ENCODE measurements at regions not wholly inside any gene's neighbourhood (a gene's known extent, or its start where the extent isn't known, plus 50 kb on each side); places are given as distances from the start of the nearest gene placed in this dataset.
"Not testable (repeated sequence)": the region's sequence is repeated elsewhere in the genome, so short reads cannot be mapped to it uniquely, and the experiment has no call there.

DNA sequence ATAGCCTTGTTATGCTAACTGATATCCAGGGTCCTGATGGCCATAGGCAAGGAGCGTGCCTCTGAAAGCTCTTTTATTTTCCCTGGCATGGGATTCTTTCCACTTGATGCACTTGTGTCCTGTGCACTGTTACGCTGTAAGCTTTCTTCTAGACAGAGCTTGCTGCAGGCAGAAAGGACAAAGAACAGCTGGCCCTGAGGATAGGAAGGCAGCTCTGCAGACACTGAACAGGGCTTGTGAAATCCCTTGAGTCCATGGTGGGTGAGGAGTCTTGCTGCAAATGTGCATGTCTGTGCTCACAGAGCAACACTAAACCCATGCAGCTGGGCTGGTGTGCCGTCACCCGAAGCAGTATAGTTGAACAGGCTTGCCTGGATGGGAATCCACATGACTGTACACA, 126.6 kb downstream of the AKAP11 start:
- DNase-seq = no peak

DNA sequence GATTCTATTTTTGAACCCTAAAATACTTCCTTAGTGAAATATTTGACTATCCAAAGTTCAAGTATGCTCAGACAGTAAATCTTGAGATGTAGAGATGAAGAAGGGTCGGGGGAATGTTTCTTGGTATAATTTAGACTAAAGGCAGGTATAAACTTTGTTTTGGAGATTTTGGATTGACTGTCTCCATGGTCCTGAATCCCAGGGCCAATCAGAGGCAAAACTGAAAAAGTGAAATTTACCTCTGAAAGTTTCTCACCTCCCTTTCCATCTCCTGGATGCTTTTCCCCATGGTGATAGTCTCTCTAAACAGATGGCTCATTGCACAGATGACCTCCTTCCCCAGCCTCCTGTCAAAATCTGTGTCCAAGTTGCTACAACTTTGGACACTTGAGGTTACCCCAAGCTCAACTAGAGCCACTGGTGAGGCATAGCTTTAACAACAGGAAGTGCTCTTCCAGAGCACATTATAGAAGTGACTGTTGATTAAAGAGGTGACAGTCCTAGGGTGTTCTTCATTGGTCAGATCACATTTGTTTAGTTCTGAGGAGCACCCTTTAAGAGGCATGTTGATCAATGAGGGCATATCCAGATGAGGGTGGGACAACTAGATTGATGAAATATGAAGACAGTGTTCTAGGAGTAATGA, 128.4 kb downstream of the AKAP11 start:
- DNase-seq = no peak

DNA sequence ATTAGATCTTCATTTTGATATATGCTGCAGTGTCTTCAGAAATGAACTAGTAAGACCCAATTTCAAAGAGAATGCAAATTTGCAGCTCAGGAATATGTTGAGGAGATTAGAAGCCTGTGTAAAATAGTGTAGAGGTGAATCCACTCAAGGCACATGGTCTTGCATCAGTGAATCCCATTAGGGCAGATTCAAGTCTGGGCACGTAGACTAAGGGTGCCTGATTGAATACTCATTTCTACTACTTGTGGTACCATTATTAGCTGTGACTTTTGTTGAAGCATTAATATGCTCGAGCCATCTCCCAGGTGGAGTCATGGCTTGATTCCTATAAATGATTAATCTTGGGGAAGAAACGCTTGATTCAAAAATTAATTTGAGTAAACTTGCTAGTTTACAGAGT, 129.4 kb downstream of the AKAP11 start:
- no peak for DNase-seq

DNA sequence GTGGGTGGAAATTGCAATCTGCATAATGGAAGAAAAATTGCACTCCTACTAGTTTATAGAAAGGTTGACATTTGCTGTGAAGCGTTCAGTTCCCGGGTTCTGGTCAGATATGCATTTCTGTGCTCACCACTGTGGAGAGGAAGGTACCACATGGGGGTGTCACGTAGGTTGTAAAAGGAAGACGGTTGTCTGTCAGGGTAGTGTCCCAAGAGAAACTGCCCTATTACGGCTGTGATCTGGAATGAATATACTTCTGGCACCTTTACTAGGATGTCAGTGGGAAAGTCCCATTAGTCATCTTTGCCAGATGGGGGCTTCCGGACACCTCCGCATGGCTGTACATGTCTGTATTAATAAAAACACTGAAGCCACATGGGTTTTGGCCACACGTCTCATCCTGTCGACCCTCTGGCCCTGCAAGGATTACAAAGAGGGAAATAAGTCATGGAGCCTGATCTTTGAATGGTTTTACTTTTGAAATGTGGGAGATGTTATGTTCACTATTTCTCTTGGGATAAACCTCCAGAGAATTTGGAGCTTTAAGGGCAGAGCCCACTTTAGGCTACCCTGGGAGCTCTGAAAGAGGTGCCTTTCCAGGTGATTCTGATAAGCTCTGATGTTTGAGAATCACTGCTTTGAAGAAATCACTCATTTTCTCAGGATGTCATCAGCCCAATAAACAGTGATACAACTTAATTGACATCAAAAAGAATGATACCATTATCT, 133.9 kb downstream of the AKAP11 start:
- no peak for DNase-seq

DNA sequence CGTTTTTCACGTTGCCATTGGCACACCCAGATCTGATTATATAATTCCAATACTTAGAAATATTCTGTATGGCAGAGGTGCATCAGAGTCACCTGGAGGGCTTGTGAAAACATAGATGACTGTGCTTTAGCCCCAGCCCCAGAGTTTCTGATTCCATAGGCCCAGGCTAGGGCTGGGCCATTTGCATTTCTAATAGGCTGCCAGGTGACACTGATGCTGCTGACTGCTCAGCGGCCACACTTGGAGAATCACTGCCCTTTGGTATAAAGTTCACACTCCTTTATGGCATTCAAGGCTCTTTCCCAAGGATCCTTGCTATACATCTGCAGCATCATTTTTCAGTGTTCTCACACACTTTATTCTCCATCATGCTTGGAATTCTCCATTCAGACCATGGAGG, 137.1 kb downstream of the AKAP11 start:
- no peak for DNase-seq

DNA sequence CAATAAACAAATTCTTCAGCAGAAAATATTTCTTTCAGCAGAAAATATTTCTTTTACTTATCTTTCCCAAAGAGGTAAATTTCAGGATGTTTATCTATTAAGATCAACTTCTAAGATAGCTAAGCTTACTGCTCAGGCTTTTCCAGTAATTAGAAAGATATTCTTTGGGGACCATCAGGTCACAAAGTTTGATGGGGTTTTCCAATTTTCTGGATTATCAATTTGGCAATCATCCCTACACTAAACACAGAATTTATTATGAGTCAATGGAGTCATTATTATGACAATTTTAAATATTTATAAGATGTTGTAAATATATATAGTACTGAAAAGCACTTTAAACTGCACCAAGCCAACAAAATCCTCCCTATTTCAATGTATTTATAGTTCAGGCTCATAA, 137.6 kb downstream of the AKAP11 start:
- DNase-seq = peak in 1 of 2 donors; percentile 39

DNA sequence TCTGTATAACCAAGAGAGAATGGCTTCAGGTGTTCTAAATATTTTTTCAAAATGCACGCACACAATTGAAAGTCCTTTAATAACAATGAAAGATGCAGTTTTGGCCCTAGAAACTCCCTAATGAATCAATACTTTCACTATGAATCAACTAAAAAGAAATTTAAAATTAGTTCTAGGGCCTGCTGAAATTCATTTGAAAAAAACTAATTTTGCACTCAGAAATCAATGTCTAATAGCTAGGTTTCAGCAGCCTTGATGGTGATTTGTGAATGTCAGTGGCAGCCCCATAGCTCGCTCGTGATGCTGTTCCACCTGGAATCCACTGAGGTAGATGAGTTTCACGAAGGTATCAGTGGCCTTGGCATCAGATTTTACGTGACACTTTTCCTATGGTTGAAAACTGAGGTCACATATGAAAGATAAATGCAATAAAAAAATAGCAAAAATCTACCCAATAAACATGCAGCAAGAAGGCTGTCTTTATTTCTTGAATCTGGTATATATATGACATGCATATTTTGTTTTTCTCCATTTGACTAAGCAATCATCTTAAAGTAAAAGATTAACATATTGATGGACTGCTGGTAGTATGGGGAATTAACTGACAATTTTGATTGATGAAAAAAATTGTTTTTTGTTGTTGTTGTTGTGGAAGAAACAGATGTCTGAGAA, 141.0 kb downstream of the AKAP11 start:
- no peak for DNase-seq

DNA sequence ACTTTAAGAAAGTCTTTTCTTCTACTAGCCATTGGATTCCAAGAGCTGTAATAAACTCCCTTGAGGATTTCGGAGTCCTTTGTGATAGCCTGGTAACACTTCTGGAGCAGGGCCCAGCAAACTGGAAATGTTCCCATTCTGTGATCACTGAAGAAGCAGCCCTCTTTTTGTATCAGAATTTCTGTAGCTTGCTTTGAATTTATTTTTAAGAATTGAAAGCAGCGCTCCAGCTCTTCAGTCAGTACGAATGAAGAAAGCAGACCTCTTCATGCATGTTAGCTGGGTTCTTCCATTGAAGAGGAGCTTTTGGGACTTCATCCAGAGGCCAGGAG, 141.5 kb downstream of the AKAP11 start:
- no peak for DNase-seq

DNA sequence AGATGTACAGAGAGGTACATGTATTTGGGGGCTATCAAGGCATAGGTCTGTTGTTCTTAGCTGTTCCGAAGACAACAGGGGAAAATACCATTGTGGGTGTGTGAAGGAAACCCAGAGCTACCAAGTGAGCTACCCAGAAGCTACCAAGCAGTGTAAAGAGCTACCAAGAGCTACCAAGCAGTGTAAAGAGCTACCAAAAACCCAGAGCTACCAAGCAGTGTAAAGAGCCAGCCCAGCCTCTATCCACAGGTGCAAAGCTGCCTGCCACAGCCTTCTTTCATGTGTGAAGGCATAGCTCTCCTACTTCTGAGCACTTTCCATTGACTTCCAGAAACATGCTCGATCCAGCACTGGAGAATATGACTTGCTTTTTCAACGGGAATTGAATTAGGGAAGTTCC, 145.7 kb downstream of the AKAP11 start:
- no peak for DNase-seq

DNA sequence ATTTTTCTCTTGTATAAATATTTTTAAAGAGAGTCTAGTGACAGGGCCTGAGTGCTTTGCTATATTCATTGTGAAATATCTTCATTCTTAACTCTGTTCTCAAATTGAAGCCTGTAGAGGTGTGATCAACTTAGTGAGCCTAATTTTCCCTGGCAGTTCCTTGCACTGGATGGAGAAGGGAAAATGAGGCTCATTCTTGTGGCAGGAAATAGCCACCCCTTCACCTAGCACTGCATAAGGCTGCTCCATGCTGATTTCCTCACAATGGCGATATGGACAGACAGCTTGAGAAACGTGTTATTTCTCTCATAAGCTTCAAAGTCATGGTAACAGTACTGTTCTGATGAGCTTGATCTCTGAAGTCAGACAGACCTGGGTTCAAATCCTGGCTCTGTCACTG, 146.2 kb downstream of the AKAP11 start:
- no peak for DNase-seq

DNA sequence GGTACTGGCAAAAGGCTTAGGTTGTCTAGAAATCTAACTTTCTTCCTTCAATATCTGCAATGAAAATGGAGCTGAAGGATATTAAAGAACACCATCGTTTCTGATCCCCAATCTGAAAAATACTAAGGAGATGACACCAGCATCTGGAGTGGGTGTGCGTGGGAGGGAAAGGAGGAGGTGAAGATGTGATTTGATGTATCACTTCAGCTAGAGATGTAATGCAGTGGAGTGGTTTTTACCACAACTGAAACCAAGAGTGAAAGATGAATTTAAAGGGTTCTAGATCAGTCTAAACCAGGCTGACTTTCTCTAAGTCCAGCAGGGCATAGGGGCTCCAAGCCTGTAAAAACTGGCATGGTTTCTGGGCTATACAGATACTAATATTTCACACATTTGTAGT, 148.4 kb downstream of the AKAP11 start:
- no peak for DNase-seq

DNA sequence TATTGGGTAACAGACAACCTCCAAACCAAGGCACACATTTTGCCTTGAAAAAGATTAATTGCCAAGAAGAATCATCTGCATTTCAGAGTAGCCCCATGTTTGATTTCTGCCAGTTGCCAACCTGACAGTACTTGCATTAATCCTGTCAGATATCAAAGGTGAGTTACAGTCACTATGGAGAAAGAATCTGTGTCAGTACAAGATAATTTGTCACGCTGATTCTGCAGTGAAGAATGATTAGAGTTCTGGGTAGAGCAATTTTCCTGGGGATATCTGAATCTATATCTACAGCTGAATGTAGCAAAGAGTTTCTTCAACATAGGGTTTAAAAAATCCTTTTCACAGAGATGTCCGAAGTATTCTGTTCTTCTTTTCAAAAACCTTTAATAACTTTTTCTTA, 150.7 kb downstream of the AKAP11 start:
- no peak for DNase-seq

DNA sequence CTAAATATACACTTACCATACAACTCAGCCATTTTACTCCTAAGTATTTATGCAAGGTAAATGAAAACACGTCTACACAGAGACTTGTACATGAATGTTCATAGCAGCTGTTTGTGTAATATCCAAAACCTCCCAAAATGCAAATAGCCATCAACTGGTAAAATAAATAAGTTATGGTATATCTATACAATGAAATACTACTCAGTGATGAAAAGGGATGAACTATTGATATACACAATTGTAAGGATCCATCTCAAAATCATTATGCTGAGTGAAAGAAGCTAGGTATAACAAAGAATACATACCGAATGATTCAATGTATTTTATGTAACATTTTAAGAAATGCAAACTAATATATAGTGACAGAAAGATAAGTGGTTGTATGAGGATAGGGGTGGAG, 149.8 kb upstream of the TNFSF11 start:
- no peak for DNase-seq

DNA sequence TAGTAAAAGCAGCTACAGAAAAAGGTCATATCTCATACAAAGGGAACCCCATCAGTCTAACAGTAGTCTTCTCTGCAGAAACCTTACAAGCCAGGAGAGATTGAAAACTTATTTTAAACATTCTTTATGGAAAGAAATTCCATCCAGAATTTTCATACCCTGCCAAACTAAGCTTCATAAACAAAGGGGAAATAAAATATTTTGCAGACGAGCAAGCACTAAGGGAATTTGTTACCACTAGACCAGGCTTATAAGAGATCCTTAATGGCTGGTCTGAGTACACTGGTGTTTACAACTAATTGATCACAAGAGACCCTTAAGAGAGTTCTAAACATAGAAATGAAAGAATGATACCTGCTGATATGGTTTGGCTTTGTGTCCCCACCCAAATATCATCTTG, 128.6 kb upstream of the TNFSF11 start:
- no peak for DNase-seq

DNA sequence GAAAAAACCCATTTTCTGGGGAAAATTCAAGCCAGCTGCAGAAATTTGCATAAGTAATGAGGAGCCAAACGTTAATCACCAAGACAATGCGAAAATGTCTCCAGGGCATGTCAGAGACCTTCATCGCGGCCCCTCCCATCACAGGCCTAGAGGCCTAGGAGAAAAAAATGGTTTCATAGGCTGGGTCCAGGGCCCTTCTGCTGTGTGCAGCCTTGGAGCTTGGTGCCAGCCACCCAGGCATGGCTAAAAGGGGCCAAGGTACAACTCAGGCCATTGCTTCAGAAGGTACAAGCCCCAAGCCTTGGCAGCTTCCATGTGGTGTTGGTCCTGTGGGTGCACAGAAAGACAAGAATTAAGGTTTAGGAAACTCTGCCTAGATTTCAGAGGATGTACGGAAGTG, 127.4 kb upstream of the TNFSF11 start:
- DNase-seq = not testable (repeated sequence)

DNA sequence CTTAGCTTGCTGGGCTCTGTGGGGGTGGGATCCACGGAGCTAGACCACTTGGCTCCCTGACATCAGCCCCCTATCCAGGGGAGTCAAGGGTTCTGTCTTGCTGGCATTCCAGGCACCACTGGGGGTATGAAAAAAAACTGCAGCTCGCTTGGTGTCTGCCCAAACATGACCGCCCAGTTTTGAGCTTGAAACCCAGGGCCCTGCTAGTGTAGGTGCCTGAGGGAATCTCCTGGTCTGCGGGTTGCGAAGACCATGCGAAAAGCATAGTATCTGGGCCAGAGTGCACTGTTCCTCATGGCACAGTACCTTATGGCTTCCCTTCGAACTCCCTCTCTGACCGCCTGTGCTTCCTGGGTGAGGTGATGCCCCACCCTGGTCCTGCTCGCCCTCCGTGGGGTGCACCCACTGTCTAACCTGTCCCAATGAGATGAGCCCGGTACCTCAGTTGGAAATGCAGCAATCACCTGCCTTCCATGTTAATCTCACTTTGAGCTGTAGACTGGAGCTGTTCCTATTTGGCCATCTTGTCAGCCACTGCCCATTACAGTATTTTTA, 120.8 kb upstream of the TNFSF11 start:
- no peak for DNase-seq

DNA sequence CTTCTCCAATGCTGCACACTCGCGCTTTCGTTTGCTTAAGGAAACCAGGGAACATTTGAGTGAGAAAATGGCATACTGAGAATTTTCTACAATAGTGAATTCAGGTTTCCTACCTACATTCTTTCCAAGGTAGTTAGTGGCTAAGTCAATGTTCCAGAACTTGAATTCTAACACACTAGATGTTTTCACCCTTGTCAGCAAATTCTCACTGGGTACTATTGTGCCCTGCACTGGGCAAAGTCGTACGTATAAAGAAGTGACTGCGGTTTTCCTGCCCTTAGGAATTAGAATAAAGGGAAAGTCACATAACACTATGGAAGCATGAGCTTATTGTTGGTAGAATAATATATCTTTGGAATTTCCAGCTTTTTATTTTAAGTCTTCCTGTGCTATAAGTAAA, 119.2 kb upstream of the TNFSF11 start:
- no peak for DNase-seq

DNA sequence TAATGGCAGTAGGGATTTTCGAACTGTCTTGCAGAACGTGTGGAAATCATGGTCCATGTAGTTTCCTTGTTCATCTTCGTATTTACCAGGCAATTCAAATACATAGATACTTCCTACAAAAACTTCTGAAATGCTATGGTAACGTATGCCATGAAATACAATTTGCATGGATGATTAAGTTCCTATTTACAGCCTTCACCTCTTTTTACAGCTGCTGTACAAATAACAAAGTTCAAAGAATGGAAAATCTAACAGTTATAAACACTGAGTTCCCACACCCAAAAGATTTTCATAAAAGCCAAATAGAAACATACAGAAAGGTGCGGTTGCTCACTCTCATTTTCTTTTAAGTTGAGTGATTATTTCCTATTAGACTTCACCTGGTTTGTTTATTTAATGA, 115.8 kb upstream of the TNFSF11 start:
- DNase-seq = no peak

DNA sequence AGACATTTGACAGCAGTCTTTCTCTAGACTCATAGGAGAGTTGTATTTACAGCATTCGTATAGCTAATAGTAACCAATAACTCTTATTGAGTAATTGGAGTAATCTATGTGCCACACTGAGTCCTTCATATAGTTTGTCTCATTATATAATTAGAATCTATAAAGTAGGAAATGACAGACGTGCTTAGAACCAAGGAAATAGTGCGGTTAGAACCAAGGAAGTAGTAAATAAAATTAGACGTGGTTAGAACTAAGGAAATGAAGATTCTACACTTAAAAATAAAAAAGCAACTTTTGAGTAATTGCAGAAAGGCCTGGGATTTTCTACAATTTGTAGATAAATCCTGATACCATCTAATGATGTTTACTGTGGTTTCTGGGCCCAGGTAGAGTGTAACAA, 107.8 kb upstream of the TNFSF11 start:
- no peak for DNase-seq

DNA sequence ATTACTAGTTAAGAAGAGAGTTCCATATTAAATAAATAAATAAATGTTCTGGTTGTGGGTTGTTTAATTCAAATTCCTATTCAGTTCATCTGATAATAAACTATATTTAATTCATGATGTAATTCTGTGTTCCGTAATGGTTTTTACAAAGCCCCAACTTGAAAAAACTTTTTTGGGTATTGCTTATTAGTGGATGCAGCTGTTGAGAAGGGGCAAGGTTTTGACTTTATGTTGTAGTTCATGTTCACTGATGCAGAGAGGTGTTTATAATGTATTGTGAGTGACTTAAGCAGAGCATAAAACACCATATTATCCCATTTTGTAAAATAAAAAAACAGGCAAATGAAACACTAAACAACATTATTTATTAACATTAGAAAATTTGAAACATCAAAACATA, 107.3 kb upstream of the TNFSF11 start:
- no peak for DNase-seq

DNA sequence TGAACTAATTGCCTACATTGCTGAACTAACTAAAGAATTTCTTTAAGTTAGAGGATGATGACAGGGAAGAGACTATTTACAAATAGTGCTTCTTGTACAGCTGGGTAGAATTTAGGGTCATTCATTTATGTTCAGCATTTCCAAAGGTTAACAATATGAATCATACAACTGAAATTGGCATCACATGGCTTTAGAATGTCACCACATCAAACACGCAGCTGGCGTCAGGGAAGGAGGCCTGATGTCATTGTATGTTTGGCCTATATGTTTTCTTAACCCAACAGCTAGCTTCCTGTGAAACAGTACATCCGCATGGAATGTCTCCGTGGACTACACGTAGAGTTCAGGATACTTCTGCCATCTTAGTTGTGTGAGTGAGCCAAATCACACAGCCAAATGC, 99.0 kb upstream of the TNFSF11 start:
- no peak for DNase-seq

DNA sequence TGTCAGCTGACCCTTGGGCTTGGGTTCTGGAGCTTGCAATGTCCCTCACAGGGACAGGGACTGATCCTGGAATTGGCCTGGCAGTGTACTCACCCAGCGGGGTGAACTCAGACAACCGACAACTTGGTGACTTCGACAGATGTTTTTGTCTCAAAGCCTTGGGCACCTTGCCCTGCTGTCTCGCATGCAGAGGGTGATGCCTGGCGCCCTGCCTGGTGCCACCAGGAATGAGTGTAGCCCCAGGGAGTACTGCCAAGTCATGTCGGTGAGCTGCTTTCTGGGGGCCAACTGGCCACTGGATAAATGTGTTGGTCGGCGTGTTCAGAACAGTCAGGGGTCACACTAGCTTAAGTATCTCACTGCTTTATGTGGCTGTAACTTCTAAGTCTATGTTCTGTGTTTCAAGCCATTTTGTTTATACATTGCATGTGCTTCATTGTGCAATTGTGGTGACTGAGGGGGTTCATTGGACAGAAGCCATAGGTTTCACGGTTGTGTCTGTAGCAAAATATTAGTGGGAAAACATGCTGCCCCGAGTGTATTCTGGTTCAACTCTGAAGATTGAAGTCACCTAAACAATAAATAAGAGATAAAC, 96.3 kb upstream of the TNFSF11 start:
- peak; percentile 28 to 31 for DNase-seq
